GM18498 (cell line): ENCODE measurements at regions not wholly inside any gene's neighbourhood (a gene's known extent, or its start where the extent isn't known, plus 50 kb on each side); places are given as distances from the start of the nearest gene placed in this dataset.

Experiments used
- ATAC-seq: cut with Tn5 transposase; IDR thresholded peaks from one replicate; pipeline ENCODE4 v1.9.1; 2021; ENCODE audit warnings: mild to moderate bottlenecking, moderate library complexity; ENCODE audit not compliant: unreplicated experiment

DNA sequence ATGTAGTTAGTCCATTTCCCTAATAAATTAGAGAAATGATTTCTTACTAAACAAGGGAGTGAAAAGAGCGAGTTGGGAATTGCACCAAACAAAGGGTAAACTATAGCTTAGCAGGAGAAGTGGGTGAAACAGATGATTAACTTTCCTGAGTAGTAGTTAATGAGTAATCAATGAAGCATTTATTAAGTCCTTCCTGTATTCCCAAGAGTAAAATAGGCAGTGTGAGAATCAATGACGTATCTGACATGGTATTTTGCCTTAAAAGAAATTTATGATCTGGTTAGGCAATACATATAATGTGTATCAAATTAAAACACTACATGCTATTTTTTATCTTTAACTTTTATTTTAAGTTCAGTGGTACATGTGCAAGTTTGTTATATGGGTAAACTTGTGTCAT is 142.8 kb downstream of the KLF5 start:
- ATAC-seq, result no peak

DNA sequence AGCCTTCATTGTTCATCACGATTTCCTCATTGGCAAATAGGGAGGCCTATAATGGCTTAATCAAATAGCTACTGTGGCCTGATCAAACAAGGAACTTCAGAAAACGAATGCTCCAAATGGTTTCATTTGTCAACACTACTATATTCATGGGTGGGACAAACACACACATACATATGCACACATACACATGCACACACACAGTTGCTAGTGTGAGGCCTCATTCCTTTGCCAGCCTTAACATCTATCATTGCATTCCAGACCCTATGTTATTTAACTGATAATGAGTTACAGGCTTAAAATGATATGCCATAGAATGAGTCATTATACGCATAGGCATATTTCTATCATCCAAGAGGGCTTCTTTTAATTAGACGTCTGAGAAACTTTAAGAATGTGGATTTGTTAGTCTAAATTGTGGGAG is 140.2 kb downstream of the KLF5 start:
- no peak for ATAC-seq

GRCh38 chr13:73195091-73195490 is 136.3 kb downstream of the KLF5 start:
- no peak for ATAC-seq

GRCh38 chr13:73194310-73194709 is 135.5 kb downstream of the KLF5 start:
- ATAC-seq, result no peak

DNA sequence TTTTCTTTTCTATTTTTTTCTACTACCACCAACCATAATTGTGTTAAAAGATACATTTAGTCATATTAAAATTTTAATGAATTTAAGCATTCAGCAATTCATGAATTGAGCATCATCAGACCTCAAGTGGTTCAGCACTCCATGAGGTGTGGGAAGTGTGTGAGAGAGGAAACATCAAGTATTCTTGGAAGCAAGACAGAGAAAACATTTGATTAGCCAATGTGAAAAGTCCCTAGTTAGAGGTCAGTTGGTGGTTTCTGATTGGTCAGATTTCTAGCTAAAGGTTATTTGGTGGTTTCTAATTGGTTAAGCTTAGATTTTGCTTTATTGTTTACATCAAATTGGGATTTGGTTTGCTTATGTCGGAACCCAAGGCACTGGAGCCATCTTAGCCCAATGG is 134.7 kb downstream of the KLF5 start:
- no peak for ATAC-seq

- ATAC-seq, result no peak
These were observed 131.7 kb downstream of the KLF5 start for GRCh38 chr13:73190477-73190876.

GRCh38 chr13:73189776-73190175 is 131.0 kb downstream of the KLF5 start:
- no peak for ATAC-seq

- no peak for ATAC-seq
These were observed 130.6 kb downstream of the KLF5 start for GRCh38 chr13:73189362-73189761.

- ATAC-seq, result no peak
These were observed 128.3 kb downstream of the KLF5 start for GRCh38 chr13:73187106-73187505.

DNA sequence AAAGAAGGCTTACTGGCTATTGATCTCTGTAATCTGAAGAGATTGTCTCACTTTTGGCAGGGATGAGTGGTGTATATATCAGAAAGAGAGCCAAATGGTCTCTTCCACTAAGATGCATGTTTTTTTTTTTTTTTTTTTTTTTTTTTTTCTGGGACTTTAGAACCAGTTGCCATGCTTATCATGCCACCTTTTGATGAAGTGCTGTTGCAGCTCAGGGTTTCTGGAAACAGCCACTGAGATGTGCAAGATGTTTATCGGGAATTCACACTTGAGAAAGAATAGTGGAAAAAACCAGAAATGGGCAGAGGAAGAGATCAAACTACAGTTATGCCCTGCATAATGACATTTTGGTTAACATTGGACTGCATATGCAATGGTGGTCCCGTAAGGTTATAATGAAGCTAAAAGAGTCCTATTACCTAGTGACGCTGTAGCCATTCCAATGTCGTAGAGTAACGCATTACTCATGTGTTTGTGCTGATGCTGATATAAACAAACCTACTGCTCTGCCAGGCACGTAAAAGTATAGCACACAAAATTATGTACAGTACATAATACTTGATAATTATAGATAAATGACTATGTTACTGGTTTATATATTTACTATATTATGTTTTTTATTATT is 121.0 kb downstream of the KLF5 start:
- ATAC-seq, result no peak

GRCh38 chr13:73177916-73178565 is 119.2 kb downstream of the KLF5 start:
- no peak for ATAC-seq

- no peak for ATAC-seq
These were observed 118.2 kb downstream of the KLF5 start for GRCh38 chr13:73177017-73177416.

DNA sequence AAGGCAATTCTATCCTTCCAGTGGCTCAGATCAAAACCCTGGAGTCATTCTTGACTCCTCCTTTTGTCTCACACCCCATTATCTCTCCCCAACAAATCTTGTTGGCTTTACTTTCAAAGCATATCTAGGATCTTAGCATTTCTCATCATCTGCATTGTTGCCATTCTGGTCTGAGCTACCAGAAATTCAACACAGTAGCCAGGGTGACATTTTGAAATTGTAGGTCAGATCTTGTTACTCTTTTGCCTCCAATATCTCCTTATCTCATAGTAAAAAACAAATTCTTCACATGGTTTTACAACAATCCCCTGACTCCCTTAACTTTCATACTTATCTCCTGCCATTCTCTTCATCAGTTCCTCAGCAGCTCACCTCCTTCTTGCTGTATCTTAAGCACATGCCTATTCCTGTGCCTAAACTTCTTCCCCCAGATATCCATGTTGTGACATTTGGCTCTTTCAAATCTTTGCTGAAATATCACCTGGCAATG is 115.8 kb downstream of the KLF5 start:
- no peak for ATAC-seq

DNA sequence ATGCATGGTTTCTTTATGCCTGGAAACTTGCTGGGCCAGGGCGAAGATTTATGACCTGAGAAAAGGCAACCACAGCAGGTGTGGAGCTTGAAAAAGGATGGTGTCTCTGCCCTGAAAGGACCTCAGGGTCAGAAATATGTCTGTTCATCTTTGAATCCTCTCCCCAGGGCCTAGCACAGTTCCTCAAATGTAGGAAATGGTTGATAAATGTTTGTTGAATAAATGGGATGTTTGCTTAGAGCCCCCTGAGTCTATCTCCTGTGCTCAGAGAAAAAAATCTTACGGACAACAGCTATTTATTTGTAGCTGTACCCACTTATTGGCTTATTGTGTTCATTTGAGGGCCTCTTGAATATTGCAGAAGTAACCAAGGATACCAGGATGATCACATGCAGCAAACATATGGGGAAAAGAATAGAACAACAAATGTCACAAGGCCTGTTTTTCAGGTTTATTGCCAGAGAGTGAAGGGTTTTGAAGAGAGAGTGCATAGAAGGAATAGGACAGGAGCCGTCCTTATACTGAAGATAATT is 114.5 kb downstream of the KLF5 start:
- ATAC-seq, result no peak

- ATAC-seq, result no peak
These were observed 113.1 kb downstream of the KLF5 start for GRCh38 chr13:73171926-73172325.

- ATAC-seq, result no peak
These were observed 112.5 kb downstream of the KLF5 start for GRCh38 chr13:73171271-73171682.

GRCh38 chr13:73169971-73170370 is 111.2 kb downstream of the KLF5 start:
- no peak for ATAC-seq

- ATAC-seq, result no peak
These were observed 110.2 kb downstream of the KLF5 start for GRCh38 chr13:73168953-73169401.

GRCh38 chr13:73168226-73168952 is 109.6 kb downstream of the KLF5 start:
- no peak for ATAC-seq

DNA sequence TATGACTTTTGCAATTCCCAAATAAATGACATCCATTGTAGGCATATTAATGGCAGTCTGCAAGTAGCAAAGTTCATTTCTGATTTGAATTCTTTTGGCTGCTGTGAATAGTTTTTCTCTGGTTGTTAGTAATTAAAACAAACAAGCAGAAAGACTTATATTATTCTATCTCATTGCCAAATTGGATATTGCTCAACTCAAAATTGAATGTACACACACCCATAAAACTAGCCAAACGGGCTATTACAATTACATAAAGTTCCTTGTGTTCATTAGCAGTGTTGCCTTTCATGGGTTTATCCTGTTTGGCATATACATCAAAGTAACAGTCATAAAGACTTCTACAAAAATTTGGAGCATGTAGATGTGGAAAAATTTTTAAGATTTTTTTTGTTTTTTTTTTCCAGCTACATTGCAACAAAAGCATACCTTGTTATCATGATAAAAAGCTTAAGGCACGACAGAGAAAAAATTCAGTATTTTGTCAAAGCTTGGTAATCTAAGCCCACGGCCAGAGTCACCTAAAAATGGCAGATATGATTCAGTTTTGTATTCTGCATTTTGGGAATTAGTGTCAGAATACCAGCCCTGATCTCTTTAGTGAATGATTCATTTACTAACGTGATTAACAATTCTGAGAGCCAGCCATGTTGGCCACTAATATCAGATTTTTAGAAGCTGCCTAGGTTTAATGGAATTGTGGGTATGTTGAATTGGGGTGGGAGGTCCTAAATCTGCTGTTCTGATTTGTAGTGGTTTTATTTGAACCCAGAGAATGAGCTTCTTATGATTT is 108.4 kb downstream of the KLF5 start:
- no peak for ATAC-seq

- no peak for ATAC-seq
These were observed 107.4 kb downstream of the KLF5 start for GRCh38 chr13:73166204-73166603.
